GM19463 (cell line): ENCODE measurements at regions not wholly inside any gene's neighbourhood (a gene's known extent, or its start where the extent isn't known, plus 50 kb on each side); places are given as distances from the start of the nearest gene placed in this dataset.
"Not testable (repeated sequence)": the region's sequence is repeated elsewhere in the genome, so short reads cannot be mapped to it uniquely, and the experiment has no call there.

Experiments
- ATAC-seq: cut with Tn5 transposase; IDR thresholded peaks from one replicate; pipeline ENCODE4 v1.9.1; 2021; ENCODE audit warnings: mild to moderate bottlenecking, moderate library complexity; ENCODE audit not compliant: unreplicated experiment

- no peak for ATAC-seq
Measured at GRCh38 chr5:152058267-152058666, 133.6 kb upstream of the GLRA1 start.

GRCh38 chr5:152056931-152057330, 132.3 kb upstream of the GLRA1 start:
- ATAC-seq, result no peak

GRCh38 chr5:152052470-152052869, 127.8 kb upstream of the GLRA1 start:
- ATAC-seq, result no peak

GRCh38 chr5:152051499-152052454, 127.1 kb upstream of the GLRA1 start:
- no peak for ATAC-seq

GRCh38 chr5:152046361-152046760, 121.7 kb upstream of the GLRA1 start:
- no peak for ATAC-seq

- ATAC-seq, result not testable (repeated sequence)
Measured at GRCh38 chr5:152038856-152039255, 114.2 kb upstream of the GLRA1 start.

- ATAC-seq, result not testable (repeated sequence)
Measured at GRCh38 chr5:152026328-152027024, 101.8 kb upstream of the GLRA1 start.

- ATAC-seq, result no peak
Measured at GRCh38 chr5:152016421-152016820, 91.8 kb upstream of the GLRA1 start.

GRCh38 chr5:152007653-152008335, 83.1 kb upstream of the GLRA1 start:
- no peak for ATAC-seq

GRCh38 chr5:152004095-152004494, 79.4 kb upstream of the GLRA1 start:
- ATAC-seq, result no peak
